K562 (cell line): ENCODE measurements at regions not wholly inside any gene's neighbourhood (a gene's known extent, or its start where the extent isn't known, plus 50 kb on each side); places are given as distances from the start of the nearest gene placed in this dataset.

Experiments
- CTCF ChIP-seq, 3 experiments: IDR thresholded peaks in 2 of 3; conservative IDR thresholded peaks in 1 of 3; 2 replicates each; pipeline ENCODE4 v1.5.1; 2011 to 2012; ENCODE audit warnings: low read length in 3 of 3, mild to moderate bottlenecking in 3 of 3, control low read depth in 2 of 3, improper control_type of control experiment in 1 of 3, inconsistent platforms in 1 of 3, low read depth in 1 of 3, mixed read lengths in 1 of 3, moderate library complexity in 1 of 3; ENCODE audit not compliant: insufficient read depth in 2 of 3
- HDAC6 ChIP-seq: IDR thresholded peaks from 2 replicates; pipeline ENCODE4 v1.6.1; 2012; ENCODE audit warnings: low read depth, mild to moderate bottlenecking, control low read depth, inconsistent platforms, low read length, moderate library complexity
- RAD21 ChIP-seq, 2 experiments: fragments of 250-450 bp in 1 of 2; fragments of 450-650 bp in 1 of 2; sonication (Bioruptor Pico) in 1 of 2; formaldehyde crosslinking in 1 of 2; IDR thresholded peaks in 1 of 2; conservative IDR thresholded peaks in 1 of 2; 2 replicates each; pipeline versions ENCODE4 v1.4.0 to v1.8.0; 2020 to 2022; ENCODE audit warnings: mild to moderate bottlenecking in 2 of 2, moderate library complexity in 1 of 2
- RAD51 ChIP-seq: fragments of 450-650 bp; IDR thresholded peaks from 2 replicates; pipeline ENCODE4 v1.7.1; 2016; ENCODE audit warnings: low read depth, mild to moderate bottlenecking, borderline replicate concordance
- SAFB ChIP-seq: fragments of 200-400 bp; formaldehyde crosslinking; IDR thresholded peaks from 2 replicates; pipeline ENCODE4 v1.6.1; 2017; ENCODE audit warnings: low read depth, low read length, borderline replicate concordance
- SLC30A9 ChIP-seq: fragments of 250-450 bp; sonication (Bioruptor Pico); IDR thresholded peaks from 2 replicates; pipeline ENCODE4 v1.8.0; 2022; ENCODE audit warnings: mild to moderate bottlenecking, moderate library complexity
- SREBF1 ChIP-seq: fragments of 150-350 bp; IDR thresholded peaks from 2 replicates; pipeline ENCODE4 v1.6.1; 2014; ENCODE audit warnings: antibody characterized with exemption, low read depth, low read length, borderline replicate concordance
- SRF ChIP-seq, 2 experiments: fragments of 250-450, 450-650 bp in 1 of 2; sonication (Bioruptor Pico) in 1 of 2; sonication (generic) in 1 of 2; formaldehyde crosslinking; IDR thresholded peaks; 2 replicates each; pipeline versions ENCODE4 v1.5.0 to v1.5.1; 2020 to 2022; ENCODE audit warnings: mild to moderate bottlenecking in 1 of 2, missing genetic modification reagents in 1 of 2
- TEAD4 ChIP-seq, 2 experiments: sonication (generic) in 1 of 2; formaldehyde crosslinking in 1 of 2; IDR thresholded peaks; 2 replicates each; pipeline versions ENCODE4 v1.6.1 to v1.8.0; 2012 to 2022; ENCODE audit warnings: borderline replicate concordance in 1 of 2, inconsistent platforms in 1 of 2, low read length in 1 of 2, mild to moderate bottlenecking in 1 of 2, missing genetic modification reagents in 1 of 2
- ZNF609 ChIP-seq: sonication (generic); formaldehyde crosslinking; IDR thresholded peaks from 2 replicates; pipeline ENCODE4 v1.8.1; 2023; ENCODE audit warnings: missing genetic modification reagents, mild to moderate bottlenecking, borderline replicate concordance

- TF ChIP-seq SLC30A9 (no peak), ZNF609 (CRISPR knock-in tag) (no peak), SAFB (no peak), RAD51 (no peak), TEAD4 (IDR thresholded peaks at IDR 0.05; ENCODE audit: low read length) (no peak), TEAD4 (CRISPR knock-in tag; IDR thresholded peaks at IDR 0.05; ENCODE audit: borderline replicate concordance) (no peak), CTCF (IDR thresholded peaks at IDR 0.05 in 2 of 3, conservative IDR thresholded peaks at IDR 0.05 in 1 of 3; ENCODE audit: insufficient read depth in 2 of 3, low read depth in 1 of 3, low read length in 3 of 3) (peak; percentile 31 to 62 (median 54); a peak in 5 of 6 replicates), HDAC6 (no peak), SREBF1 (no peak), SRF (CRISPR knock-in tag; IDR thresholded peaks at IDR 0.05) (no peak), RAD21 (CRISPR knock-in tag; conservative IDR thresholded peaks at IDR 0.05 in 1 of 2, IDR thresholded peaks at IDR 0.05 in 1 of 2) (peak; percentile 14 to 45; a peak in 2 of 4 replicates)
These were observed 582.7 kb upstream of the PSMD7 start (continued) for GRCh38 chr16:73713778-73714495.
